ENCODE measurements at regions not wholly inside any gene's neighbourhood (a gene's known extent, or its start where the extent isn't known, plus 50 kb on each side); places are given as distances from the start of the nearest gene placed in this dataset.

- TF ChIP-seq GATA2 (IDR thresholded peaks at IDR 0.05; ENCODE audit: low read depth, low read length) (no peak), GATA3 (IDR thresholded peaks at IDR 0.05; ENCODE audit: low read depth, low read length) (no peak)
Observed at GRCh38 chr13:91111476-91112200, 235.8 kb upstream of the MIR17HG start.

Measured in SH-SY5Y (cell line).